ENCODE measurements at regions not wholly inside any gene's neighbourhood (a gene's known extent, or its start where the extent isn't known, plus 50 kb on each side); places are given as distances from the start of the nearest gene placed in this dataset.

GRCh38 chr5:124394700-124395245 is 351.7 kb downstream of the ZNF608 start:
- TF ChIP-seq CTCF (IDR thresholded peaks at IDR 0.05), result no peak
- TF ChIP-seq POLR2A (IDR thresholded peaks at IDR 0.05), result no peak

Measured in uterus (tissue), 2 donors.